Pancreas (tissue), 10 donors: ENCODE measurements at regions not wholly inside any gene's neighbourhood (a gene's known extent, or its start where the extent isn't known, plus 50 kb on each side); places are given as distances from the start of the nearest gene placed in this dataset.
"Not testable (repeated sequence)": the region's sequence is repeated elsewhere in the genome, so short reads cannot be mapped to it uniquely, and the experiment has no call there.

Experiments used
- ATAC-seq, 4 donors: fragments of 200-7000 bp; cut with Tn5 transposase; one replicate each; pipeline versions ENCODE4 v1.8.0 to v1.9.1; 2020; ENCODE audit warnings: mild to moderate bottlenecking in 4 of 4, moderate library complexity in 4 of 4
- DNase-seq, 6 donors: peaks; one replicate each; pipeline ENCODE4 v3.0.0-alpha.2; 2020
- FAIRE-seq: peaks from 2 replicates; lab custom pipeline; 2012; peaks lifted over from hg19 to GRCh38; lab: Jason Lieb, UNC
- H3K27ac ChIP-seq, 4 donors: fragments of 200-600 bp; sonication (generic); 1 replicate in 3 of 4; 2 replicates in 1 of 4; pipeline versions ENCODE4 v1.5.0 to v1.8.0; 2020
- H3K27me3 ChIP-seq, 4 donors: fragments of 200-600 bp; one replicate each; pipeline ENCODE4 v1.8.0; 2021
- H3K36me3 ChIP-seq, 3 donors: fragments of 200-600 bp; sonication (generic) in 1 of 3; one replicate each; pipeline versions ENCODE4 v1.5.0 to v1.8.0; 2020 to 2021
- H3K4me1 ChIP-seq, 3 donors: fragments of 200-600 bp; one replicate each; pipeline ENCODE4 v1.8.0; 2021
- H3K4me3 ChIP-seq, 4 donors: fragments of 200-600 bp; sonication (generic) in 2 of 4; one replicate each; pipeline versions ENCODE4 v1.5.0 to v1.8.0; 2020 to 2021
- H3K9me3 ChIP-seq, 4 donors: fragments of 200-600 bp; one replicate each; pipeline ENCODE4 v1.8.0; 2021
- CTCF ChIP-seq, 4 donors: fragments of 200-600 bp; sonication (generic) in 3 of 4; IDR thresholded peaks; one replicate each; pipeline versions ENCODE4 v1.5.0 to v1.8.0; 2021; ENCODE audit warnings: antibody characterized with exemption in 4 of 4
- WGBS, 2 donors: extraction: QIAGEN DNeasy Blood & Tissue Kit; methylation state at CpG; one replicate each; pipeline ENCODE4 v1.1.7; 2013; 5-methylcytosine and 5-hydroxymethylcytosine counted together
- intact Hi-C, 3 donors: fragments of 100-400 bp; cut with DNase I; formaldehyde crosslinking; loops; one replicate each; pipeline versions ENCODE4 v1.11.1 to v1.14.2; 2022
- donor health status: healthy with polysubstance abuse.
- donor health status: DM: no; HTN: no; CAD: no; lungs with moderate emphysema.
- donor health status: DM: no; HTN: no; CAD: no.
- donor health status: control.
- donor health status: control.
- donor health status: Bipolar disorder and iron deficiency.
- donor health status: DM: yes; HTN: yes; CAD: no.
- donor health status: DM: no; HTN: no; CAD: no.
- donor health status: DM: no; HTN: no; CAD: no.
- donor health status: DM: yes; HTN: yes; CAD: no.

- ATAC-seq (no peak), DNase-seq (peak in 1 of 6 donors; percentile 44), FAIRE-seq (no peak)
- Histone ChIP-seq H3K27me3 (no peaks in the 10 kb centered on the region), H3K4me3 (no peak overlapping the region), H3K9me3 (no peaks in the 10 kb centered on the region), H3K27ac (no peak overlapping the region), H3K36me3 (no peaks in the 10 kb centered on the region), H3K4me1 (no peaks in the 10 kb centered on the region)
- intact Hi-C loops, result no loop called here
- WGBS, 2 donors, result 66 to 72% methylated on average over 8 of the region's 8 CpGs
- TF ChIP-seq CTCF (IDR thresholded peaks at IDR 0.05), result no peak
Observed at GRCh38 chr6:97958134-97958533, 675.1 kb upstream of the MMS22L start.

GRCh38 chr6:97963193-97963592 is 680.2 kb upstream of the MMS22L start:
- Histone ChIP-seq H3K27ac (no peak overlapping the region), H3K4me3 (no peak overlapping the region), H3K27me3 (no peaks in the 10 kb centered on the region), H3K4me1 (no peaks in the 10 kb centered on the region), H3K36me3 (no peaks in the 10 kb centered on the region), H3K9me3 (no peaks in the 10 kb centered on the region)
- no peak for TF ChIP-seq CTCF (IDR thresholded peaks at IDR 0.05)
- no peak for FAIRE-seq
- no peak for DNase-seq
- ATAC-seq, result no peak
- intact Hi-C loops, result no loop called here
- 57 to 64% methylated on average over 3 of the region's 3 CpGs for WGBS, 2 donors

GRCh38 chr6:97969065-97969464 is 686.0 kb upstream of the MMS22L start:
- no peaks in the 10 kb centered on the region for H3K27me3 ChIP-seq
- ATAC-seq, result no peak
- H3K36me3 ChIP-seq, result no peaks in the 10 kb centered on the region
- no peak for TF ChIP-seq CTCF (IDR thresholded peaks at IDR 0.05)
- no peaks in the 10 kb centered on the region for H3K9me3 ChIP-seq
- no peak overlapping the region for H3K4me3 ChIP-seq
- no peak for FAIRE-seq
- intact Hi-C loops, result no loop called here
- WGBS, 2 donors, result 34 to 40% methylated on average over 1 of the region's 1 CpG
- H3K4me1 ChIP-seq, result no peaks in the 10 kb centered on the region
- no peak for DNase-seq
- H3K27ac ChIP-seq, result no peak overlapping the region

- no peak for FAIRE-seq
- DNase-seq, result no peak
- Histone ChIP-seq H3K4me1 (no peaks in the 10 kb centered on the region), H3K27me3 (no peaks in the 10 kb centered on the region), H3K36me3 (no peaks in the 10 kb centered on the region), H3K9me3 (no peaks in the 10 kb centered on the region), H3K4me3 (no peak overlapping the region), H3K27ac (no peak overlapping the region)
- TF ChIP-seq CTCF (IDR thresholded peaks at IDR 0.05), result no peak
- intact Hi-C loops, result no loop called here
- 31 to 40% methylated on average over 2 of the region's 2 CpGs for WGBS, 2 donors
- ATAC-seq, result no peak
Observed at GRCh38 chr6:97977084-97977483, 694.1 kb upstream of the MMS22L start.

GRCh38 chr6:97978855-97979271 is 695.8 kb upstream of the MMS22L start:
- 69 to 71% methylated on average over 15 of the region's 15 CpGs for WGBS, 2 donors
- no peaks in the 10 kb centered on the region for H3K9me3 ChIP-seq
- H3K4me3 ChIP-seq, result no peak overlapping the region
- intact Hi-C loops, result no loop called here
- TF ChIP-seq CTCF (IDR thresholded peaks at IDR 0.05), result no peak
- H3K4me1 ChIP-seq, result no peaks in the 10 kb centered on the region
- no peak overlapping the region for H3K27ac ChIP-seq
- no peaks in the 10 kb centered on the region for H3K36me3 ChIP-seq
- DNase-seq (peak in 1 of 6 donors; percentile 14), ATAC-seq (no peak), FAIRE-seq (no peak)
- H3K27me3 ChIP-seq, result no peaks in the 10 kb centered on the region

GRCh38 chr6:97979285-97979684 is 696.3 kb upstream of the MMS22L start:
- H3K36me3 ChIP-seq, H3K9me3 ChIP-seq, H3K4me3 ChIP-seq, intact Hi-C loops, H3K27ac ChIP-seq, FAIRE-seq, H3K4me1 ChIP-seq, ATAC-seq, H3K27me3 ChIP-seq: not testable (repeated sequence)
- peak in 1 of 6 donors; percentile 12 for DNase-seq
- WGBS, 2 donors, result 78 to 84% methylated on average over 16 of the region's 16 CpGs
